Neural cell (in vitro differentiated cells): ENCODE measurements at regions not wholly inside any gene's neighbourhood (a gene's known extent, or its start where the extent isn't known, plus 50 kb on each side); places are given as distances from the start of the nearest gene placed in this dataset.

Experiments used
- CTCF ChIP-seq: fragments of 450-650 bp; IDR thresholded peaks from 2 replicates; pipeline ENCODE4 v1.5.1; 2014; ENCODE audit warnings: antibody characterized with exemption, mild to moderate bottlenecking, moderate library complexity; ENCODE audit not compliant: poor library complexity, severe bottlenecking
- EP300 ChIP-seq: fragments of 450-650 bp; conservative IDR thresholded peaks from 2 replicates; pipeline ENCODE4 v1.6.1; 2014; ENCODE audit warnings: antibody characterized with exemption, mild to moderate bottlenecking, moderate library complexity; ENCODE audit not compliant: poor library complexity, severe bottlenecking
- EZH2 ChIP-seq: fragments of 200-600, 300-800 bp; shearing (Covaris generic), sonication (generic); IDR thresholded peaks from 2 replicates; pipeline ENCODE4 v1.6.1; 2014; ENCODE audit warnings: antibody characterized with exemption, low read length, borderline replicate concordance, mild to moderate bottlenecking; ENCODE audit not compliant: insufficient read depth, poor library complexity, severe bottlenecking
- MXI1 ChIP-seq: fragments of 450-650 bp; conservative IDR thresholded peaks from 2 replicates; pipeline ENCODE4 v1.6.1; 2014; ENCODE audit warnings: antibody characterized with exemption, mild to moderate bottlenecking; ENCODE audit not compliant: poor library complexity, severe bottlenecking
- POLR2AphosphoS5 ChIP-seq: IDR thresholded peaks from 2 replicates; pipeline ENCODE4 v1.6.1; 2012
- RAD21 ChIP-seq: fragments of 450-650 bp; conservative IDR thresholded peaks from 2 replicates; pipeline ENCODE4 v1.6.1; 2014; ENCODE audit warnings: antibody characterized with exemption, mild to moderate bottlenecking, moderate library complexity
- REST ChIP-seq: IDR thresholded peaks from 2 replicates; pipeline ENCODE4 v1.6.1; 2012; ENCODE audit warnings: borderline replicate concordance
- SMC3 ChIP-seq: fragments of 450-650 bp; conservative IDR thresholded peaks from 2 replicates; pipeline ENCODE4 v1.6.1; 2014; ENCODE audit warnings: antibody characterized with exemption, mild to moderate bottlenecking, moderate library complexity; ENCODE audit not compliant: poor library complexity
- TAF1 ChIP-seq: IDR thresholded peaks from 2 replicates; pipeline ENCODE4 v1.6.1; 2012; ENCODE audit warnings: low read depth

GRCh38 chr1:90384193-90384592 is 332.9 kb downstream of the BARHL2 start:
- no peak for TF ChIP-seq EZH2
- TF ChIP-seq CTCF = no peak
- no peak for TF ChIP-seq MXI1
- no peak for TF ChIP-seq REST
- TF ChIP-seq EP300 = no peak
- no peak for TF ChIP-seq TAF1
- TF ChIP-seq SMC3 = no peak
- TF ChIP-seq POLR2AphosphoS5 = no peak
- no peak for TF ChIP-seq RAD21
